Common myeloid progenitor, CD34-positive (primary cell): ENCODE measurements at regions not wholly inside any gene's neighbourhood (a gene's known extent, or its start where the extent isn't known, plus 50 kb on each side); places are given as distances from the start of the nearest gene placed in this dataset.

ENCODE experiments used
- CTCF ChIA-PET: fragments of 350-600 bp; sonication (Branson Sonifier 250); formaldehyde crosslinking; loops from one replicate; lab custom pipeline; 2021; ENCODE audit warnings: antibody characterized with exemption; lab: Charles Lee
- POLR2A ChIA-PET: fragments of 350-600 bp; sonication (Branson Sonifier 250); formaldehyde crosslinking; loops from one replicate; lab custom pipeline; 2021; ENCODE audit warnings: antibody characterized with exemption; lab: Charles Lee
- DNase-seq, 3 donors: peaks; one replicate each; pipeline versions ENCODE4 v3.0.0 to v3.0.0-alpha.2; 2013
- H3K27ac ChIP-seq, 2 experiments: 1 replicate in 1 of 2; 2 replicates in 1 of 2; pipeline ENCODE4 v1.7.0; 2013; ENCODE audit warnings: inconsistent platforms in 2 of 2, low read length in 2 of 2, mild to moderate bottlenecking in 2 of 2, low read depth in 1 of 2, moderate library complexity in 1 of 2; ENCODE audit not compliant: severe bottlenecking in 2 of 2, insufficient read depth in 1 of 2, poor library complexity in 1 of 2
- H3K27me3 ChIP-seq, 5 experiments: replicated peaks in 2 of 5; 1 replicate in 3 of 5; 2 replicates in 2 of 5; pipeline versions ENCODE4 v1.6.1 to v1.7.0; 2013; ENCODE audit warnings: low read length in 4 of 5, mild to moderate bottlenecking in 2 of 5, moderate library complexity in 2 of 5, inconsistent platforms in 1 of 5; ENCODE audit not compliant: insufficient read depth in 5 of 5, control insufficient read depth in 4 of 5
- H3K36me3 ChIP-seq, 4 experiments: 1 replicate in 2 of 4; 2 replicates in 2 of 4; pipeline versions ENCODE4 v1.6.1 to v1.7.0; 2013; ENCODE audit warnings: low read length in 3 of 4, control low read depth in 1 of 4, mild to moderate bottlenecking in 1 of 4; ENCODE audit not compliant: control insufficient read depth in 4 of 4, insufficient read depth in 4 of 4
- H3K4me1 ChIP-seq, 4 experiments: 1 replicate in 3 of 4; 2 replicates in 1 of 4; pipeline versions ENCODE4 v1.6.1 to v1.7.1; 2013; ENCODE audit warnings: low read length in 3 of 4, mild to moderate bottlenecking in 3 of 4, control low read depth in 1 of 4, inconsistent platforms in 1 of 4, moderate library complexity in 1 of 4; ENCODE audit not compliant: control insufficient read depth in 4 of 4, insufficient read depth in 4 of 4; ENCODE audit errors: control extremely low read depth in 1 of 4
- H3K4me3 ChIP-seq, 7 experiments: 1 replicate in 4 of 7; 2 replicates in 3 of 7; pipeline versions ENCODE4 v1.5.1 to v1.7.0; 2013; ENCODE audit warnings: mild to moderate bottlenecking in 7 of 7, low read length in 6 of 7, moderate library complexity in 6 of 7, inconsistent platforms in 2 of 7, low read depth in 2 of 7, control low read depth in 1 of 7; ENCODE audit not compliant: insufficient read depth in 4 of 7, control insufficient read depth in 1 of 7; ENCODE audit errors: extremely low read depth in 1 of 7
- H3K9me3 ChIP-seq, 5 experiments: 1 replicate in 4 of 5; 2 replicates in 1 of 5; pipeline versions ENCODE4 v1.6.1 to v1.7.1; 2013; ENCODE audit warnings: low read length in 4 of 5, mild to moderate bottlenecking in 2 of 5, inconsistent platforms in 1 of 5, low read depth in 1 of 5, moderate library complexity in 1 of 5; ENCODE audit not compliant: control insufficient read depth in 4 of 5, insufficient read depth in 2 of 5; ENCODE audit errors: control extremely low read depth in 1 of 5
- WGBS: methylation state at CpG from one replicate; pipeline ENCODE4 v1.1.5; 2013; ENCODE audit not compliant: insufficient coverage; 5-methylcytosine and 5-hydroxymethylcytosine counted together

DNA sequence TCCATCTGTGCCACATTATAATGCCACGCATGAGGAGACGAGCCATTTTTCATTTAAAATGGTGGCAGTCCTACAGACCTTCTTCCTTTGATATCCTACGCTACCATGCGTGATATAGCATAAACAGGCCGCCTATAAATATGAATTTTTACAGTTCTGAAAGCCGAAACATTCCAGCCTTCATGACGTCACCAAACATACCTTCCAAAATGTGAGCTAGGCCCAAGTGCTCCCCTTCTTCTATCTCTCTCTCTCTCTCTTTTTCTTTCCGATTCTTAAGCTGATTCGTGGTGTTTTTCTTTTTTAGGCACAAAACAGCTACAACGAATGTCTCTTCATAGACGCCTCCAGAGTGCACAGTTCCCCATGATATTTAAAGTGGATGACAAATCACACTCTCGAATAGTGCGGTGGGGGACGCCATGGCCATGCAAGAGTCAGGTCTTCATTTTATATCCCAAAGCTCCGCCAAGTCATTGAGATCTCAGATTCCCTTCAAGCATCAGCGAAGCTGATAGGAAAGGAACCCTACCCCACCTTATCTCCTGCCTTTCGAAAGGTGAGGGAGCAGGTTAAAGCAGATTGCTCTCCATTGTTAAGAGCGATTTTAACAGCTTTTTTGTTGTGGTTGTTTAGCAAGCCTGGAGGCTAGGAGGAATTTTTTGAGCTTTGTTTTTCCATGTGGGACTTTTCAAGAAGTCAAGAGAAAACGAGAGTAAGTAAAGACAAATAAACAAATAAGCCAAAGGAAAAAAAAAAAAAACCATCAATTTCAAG, 436.3 kb downstream of the CMPK2 start:
- H3K36me3 ChIP-seq, result no peaks in the 10 kb centered on the region
- H3K27me3 ChIP-seq, result no peaks in the 10 kb centered on the region
- no peaks in the 10 kb centered on the region for H3K4me1 ChIP-seq
- no peak for DNase-seq
- H3K27ac ChIP-seq, result no peak overlapping the region
- ChIA-PET CTCF (no interaction called here), POLR2A (no interaction called here)
- peaks cover 0 to 2% (median 0%) of the 10 kb centered on the region in 5 experiments for H3K9me3 ChIP-seq
- no peak overlapping the region for H3K4me3 ChIP-seq
- WGBS, result 96% methylated on average over 16 of the region's 19 CpGs

DNA sequence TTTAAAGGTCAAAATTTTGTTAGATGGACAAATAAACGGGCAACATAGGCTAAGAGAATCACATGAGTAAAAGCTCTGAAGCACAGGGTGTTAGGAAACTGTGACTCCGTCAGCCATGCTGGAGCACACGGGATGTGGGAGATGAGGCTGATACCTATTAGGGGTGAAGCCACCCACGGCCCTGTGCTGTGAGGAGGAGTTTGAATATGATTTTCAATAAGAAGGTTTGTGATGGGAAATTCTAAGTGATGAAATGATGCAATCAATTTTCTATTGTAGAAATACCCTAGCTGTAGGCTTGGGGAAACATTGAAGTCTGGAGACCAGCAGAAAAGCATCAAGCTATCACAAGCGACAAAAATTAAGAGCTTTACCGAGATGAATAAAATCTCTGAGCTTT, 431.3 kb downstream of the CMPK2 start:
- H3K4me1 ChIP-seq, result no peaks in the 10 kb centered on the region
- no peak for DNase-seq
- H3K9me3 ChIP-seq, result peaks cover 0 to 2% (median 0%) of the 10 kb centered on the region in 5 experiments
- H3K36me3 ChIP-seq, result no peaks in the 10 kb centered on the region
- no peak overlapping the region for H3K4me3 ChIP-seq
- H3K27ac ChIP-seq, result no peak overlapping the region
- ChIA-PET CTCF (no interaction called here), POLR2A (no interaction called here)
- H3K27me3 ChIP-seq, result no peaks in the 10 kb centered on the region
- 97% methylated on average over 4 of the region's 6 CpGs for WGBS

DNA sequence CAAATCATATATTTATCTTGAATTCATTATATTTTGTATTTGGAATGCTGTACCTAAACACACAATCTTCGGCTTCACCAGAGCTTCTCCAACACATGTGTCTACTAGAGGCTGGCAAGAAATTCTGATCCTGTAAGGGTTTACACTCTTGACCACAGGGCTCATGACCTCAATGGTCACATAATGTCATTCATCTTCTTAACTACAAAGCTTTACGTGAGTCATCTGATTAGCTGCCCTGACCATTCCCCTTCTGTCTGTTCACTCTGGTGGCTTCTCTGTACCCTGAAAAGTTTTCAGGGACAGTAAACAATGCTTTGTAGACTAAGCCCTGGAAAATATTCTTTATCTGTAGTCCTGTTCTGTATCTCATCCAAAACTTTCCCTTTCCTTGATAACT, 423.9 kb downstream of the CMPK2 start:
- ChIA-PET POLR2A (no interaction called here), CTCF (no interaction called here)
- WGBS, result 100% methylated on average over 1 of the region's 2 CpGs
- Histone ChIP-seq H3K27me3 (no peaks in the 10 kb centered on the region), H3K4me3 (no peak overlapping the region), H3K27ac (no peak overlapping the region), H3K4me1 (no peaks in the 10 kb centered on the region), H3K9me3 (no peaks in the 10 kb centered on the region), H3K36me3 (no peaks in the 10 kb centered on the region)
- DNase-seq, result no peak

DNA sequence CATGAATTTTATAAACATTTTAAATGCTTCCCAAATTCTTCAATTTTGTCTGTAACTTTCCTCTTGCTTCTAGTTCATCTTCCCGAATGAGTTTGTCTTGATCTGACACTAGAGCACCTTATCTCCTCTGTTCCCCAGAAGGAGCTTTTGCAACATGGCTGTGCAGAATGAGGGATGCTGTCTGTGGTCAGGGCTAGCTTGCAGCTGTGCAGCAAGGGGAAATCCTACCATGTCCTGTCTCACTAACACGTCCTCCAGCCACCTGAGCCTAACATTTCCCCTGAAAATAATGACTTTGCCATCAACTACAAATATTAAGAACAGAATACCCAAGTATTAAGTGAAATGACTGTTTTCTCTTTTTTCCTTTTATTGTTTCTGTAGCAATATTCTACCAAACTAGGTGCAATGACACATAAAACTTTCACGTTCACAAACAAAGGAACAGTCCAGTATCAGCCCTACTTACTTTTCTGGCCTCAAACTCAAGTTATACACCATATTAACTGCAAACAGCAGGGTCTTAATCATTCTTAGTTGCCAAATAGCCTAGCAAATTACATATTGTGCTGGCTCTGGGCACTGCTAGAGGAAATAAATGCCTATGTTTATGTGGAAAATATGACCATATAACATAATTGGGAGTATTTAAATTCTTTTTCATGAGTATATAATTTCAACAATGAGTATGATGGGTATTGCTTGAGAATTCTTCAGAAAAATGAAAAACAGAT, 423.3 kb downstream of the CMPK2 start:
- DNase-seq, result no peak
- H3K27ac ChIP-seq, result no peak overlapping the region
- no peak overlapping the region for H3K4me3 ChIP-seq
- H3K9me3 ChIP-seq, result no peaks in the 10 kb centered on the region
- CTCF ChIA-PET, result no interaction called here
- no peaks in the 10 kb centered on the region for H3K36me3 ChIP-seq
- POLR2A ChIA-PET, result no interaction called here
- H3K27me3 ChIP-seq, result no peaks in the 10 kb centered on the region
- 80% methylated on average over 2 of the region's 3 CpGs for WGBS
- H3K4me1 ChIP-seq, result no peaks in the 10 kb centered on the region

DNA sequence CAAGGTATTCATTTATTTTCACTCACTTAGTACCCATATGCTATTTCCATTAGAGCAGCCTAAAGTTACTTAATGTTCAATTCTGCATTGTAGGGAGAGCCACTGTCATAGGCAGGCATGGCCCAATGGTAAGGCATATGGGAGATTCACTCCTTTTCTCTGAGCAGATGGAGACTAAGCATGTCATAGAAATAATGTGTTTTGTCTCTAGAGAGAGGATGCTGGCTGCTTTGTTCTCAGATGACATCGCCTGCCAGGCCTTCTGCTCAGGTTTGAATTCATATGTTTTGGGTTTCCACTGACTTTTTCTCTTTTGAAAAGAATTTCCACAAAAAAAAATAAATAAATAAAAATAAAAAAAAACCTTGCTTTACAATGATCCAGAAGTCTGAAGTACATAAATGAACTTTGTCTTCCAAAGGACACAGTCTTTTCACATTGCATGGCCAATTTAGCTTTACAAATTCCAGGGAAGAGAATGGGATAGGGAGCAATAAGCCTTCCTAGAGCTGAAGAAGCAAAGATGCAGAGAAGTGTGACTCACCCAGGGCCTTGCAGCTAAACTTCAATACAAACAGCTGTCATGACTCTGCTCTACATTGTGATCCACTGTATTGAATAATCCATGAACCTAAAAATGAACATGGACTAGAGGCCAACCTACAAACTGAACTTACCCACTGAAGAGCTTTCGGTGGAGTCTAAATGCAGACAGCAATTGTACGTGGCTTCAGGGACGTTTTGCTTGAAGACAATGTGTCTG, 422.5 kb downstream of the CMPK2 start:
- H3K27me3 ChIP-seq, result no peaks in the 10 kb centered on the region

DNA sequence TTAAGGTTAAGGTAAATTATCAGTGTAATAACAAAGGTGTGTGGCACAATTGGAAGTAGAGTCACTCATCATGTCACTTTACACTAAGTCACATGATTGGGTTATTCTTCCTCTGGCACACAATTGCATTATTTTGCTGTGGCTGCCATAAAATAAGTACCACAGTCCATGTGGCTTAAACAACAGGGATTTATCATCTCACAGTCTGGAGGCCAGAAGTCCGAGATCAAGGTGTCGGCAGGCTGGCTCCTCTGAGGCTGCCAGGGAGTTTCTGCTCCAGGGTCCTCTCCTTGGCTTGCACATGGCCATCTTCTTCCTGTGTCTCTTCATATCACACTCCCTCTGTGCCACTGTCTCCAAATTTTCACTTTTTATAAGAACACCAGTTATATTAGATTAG, 421.2 kb downstream of the CMPK2 start:
- 100% methylated on average over 2 of the region's 2 CpGs for WGBS
- H3K4me1 ChIP-seq, result no peaks in the 10 kb centered on the region
- POLR2A ChIA-PET, result no interaction called here

More for the DNA sequence above, 422.5 kb downstream of the CMPK2 start:
- Histone ChIP-seq H3K9me3 (no peaks in the 10 kb centered on the region), H3K36me3 (no peaks in the 10 kb centered on the region), H3K4me3 (no peak overlapping the region), H3K4me1 (no peaks in the 10 kb centered on the region), H3K27ac (no peak overlapping the region)
- no peak for DNase-seq
- POLR2A ChIA-PET, result no interaction called here
- WGBS, result 95% methylated on average over 3 of the region's 4 CpGs
- CTCF ChIA-PET, result no interaction called here

DNA sequence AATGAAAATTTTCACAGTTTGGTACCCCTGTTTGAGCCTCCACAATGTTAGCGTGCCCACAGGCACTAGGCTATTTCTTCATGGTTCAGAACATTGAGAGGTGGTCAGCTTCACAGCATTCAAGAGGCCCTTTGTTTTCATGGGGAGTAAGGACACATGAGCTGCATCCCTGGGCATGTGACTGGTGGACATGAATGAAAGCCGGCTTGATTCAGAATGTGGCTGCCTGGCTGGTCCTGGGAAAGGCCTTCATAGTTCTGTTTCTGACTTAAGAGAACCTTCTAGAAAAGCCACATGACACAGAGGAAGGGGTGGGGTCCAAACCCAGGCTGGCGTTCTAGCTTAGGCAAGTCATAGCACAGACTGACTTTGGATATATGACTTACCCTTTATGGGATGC, 420.6 kb downstream of the CMPK2 start:
- Histone ChIP-seq H3K36me3 (no peaks in the 10 kb centered on the region), H3K4me3 (no peak overlapping the region), H3K27ac (no peak overlapping the region), H3K27me3 (no peaks in the 10 kb centered on the region), H3K9me3 (no peaks in the 10 kb centered on the region), H3K4me1 (no peaks in the 10 kb centered on the region)
- no peak for DNase-seq
- ChIA-PET CTCF (no interaction called here), POLR2A (no interaction called here)
- WGBS, result 96% methylated on average over 2 of the region's 3 CpGs

More for the DNA sequence above, 421.2 kb downstream of the CMPK2 start:
- no peak overlapping the region for H3K27ac ChIP-seq
- no peaks in the 10 kb centered on the region for H3K36me3 ChIP-seq
- H3K9me3 ChIP-seq, result no peaks in the 10 kb centered on the region
- H3K4me3 ChIP-seq, result no peak overlapping the region
- no peak for DNase-seq
- CTCF ChIA-PET, result no interaction called here
- H3K27me3 ChIP-seq, result no peaks in the 10 kb centered on the region
